ENCODE measurements at regions not wholly inside any gene's neighbourhood (a gene's known extent, or its start where the extent isn't known, plus 50 kb on each side); places are given as distances from the start of the nearest gene placed in this dataset.
A peak's percentile ranks its signal among the peaks of the same experiment; 100 is the strongest.

DNA sequence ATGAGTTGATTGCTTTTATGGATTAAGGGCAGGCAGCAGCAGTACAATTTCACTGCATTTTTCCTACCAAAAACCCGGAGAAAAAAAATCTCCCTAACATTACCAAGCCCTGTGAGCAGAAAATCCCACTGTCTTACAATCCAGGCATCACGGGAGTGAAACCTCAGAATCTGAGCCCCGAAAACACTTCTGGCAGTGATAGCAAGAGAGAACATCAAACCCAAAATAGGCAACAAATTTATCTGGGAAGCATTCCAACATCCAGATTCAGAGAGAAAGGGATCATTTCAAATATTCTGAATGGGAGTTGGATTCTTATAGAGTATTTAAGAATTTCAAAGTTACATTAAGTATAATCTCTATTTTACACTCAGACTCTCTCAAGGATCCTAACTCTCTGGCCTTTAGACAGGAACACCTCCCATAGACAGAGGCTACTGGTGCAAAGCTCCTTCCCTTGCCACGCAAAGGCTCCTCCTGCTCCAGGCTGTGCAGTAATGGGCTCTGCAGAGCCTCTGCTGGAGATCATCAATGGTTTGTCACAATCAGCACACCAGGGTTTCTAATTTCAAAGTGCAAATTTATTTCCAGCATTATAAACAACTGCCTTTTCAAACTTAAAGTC is 256.9 kb downstream of the PARM1 start (continued):
- TF ChIP-seq ZNF496 (CRISPR knock-in tag; IDR thresholded peaks at IDR 0.05; ENCODE audit: insufficient replicate concordance): no peak
- no peak for TF ChIP-seq ATF7 (IDR thresholded peaks at IDR 0.05)
- TF ChIP-seq ATF7 (CRISPR knock-in tag; IDR thresholded peaks at IDR 0.05): no peak
- no peak for TF ChIP-seq JUN (CRISPR knock-in tag; IDR thresholded peaks at IDR 0.05)
- TF ChIP-seq HOXA9 (CRISPR knock-in tag; IDR thresholded peaks at IDR 0.05; ENCODE audit: borderline replicate concordance): no peak
- TF ChIP-seq ZNF724P (CRISPR knock-in tag; IDR thresholded peaks at IDR 0.05; ENCODE audit: borderline replicate concordance): no peak

GRCh38 chr4:75180790-75181776 is 248.2 kb downstream of the PARM1 start:
- Histone ChIP-seq H3K4me1 (ENCODE audit: insufficient read depth, low read length) (no peaks in the 10 kb centered on the region; the same call in 1 of the 2 replicates), H3K4me2 (ENCODE audit: low read depth, low read length) (peak overlapping the region; percentile 72), H3K27ac (ENCODE audit: extremely low read length, insufficient read depth, low read length) (no peak overlapping the region), H3K4me3 (replicated peaks in 1 of 3; ENCODE audit: insufficient read depth in 1 of 3, low read depth in 2 of 3, low read length in 3 of 3) (peak overlapping the region; percentile 41 to 54 (median 48)), H3K36me3 (replicated peaks in 1 of 2; ENCODE audit: control insufficient read depth in 1 of 2, insufficient read depth in 2 of 2, low read length in 2 of 2) (no peaks in the 10 kb centered on the region), H2AFZ (ENCODE audit: low read length) (peak overlapping the region; percentile 86), H3K9me3 (ENCODE audit: low read length) (no peaks in the 10 kb centered on the region), H3K27me3 (ENCODE audit: control insufficient read depth in 1 of 2, insufficient read depth in 2 of 2, low read length in 2 of 2) (no peaks in the 10 kb centered on the region; a peak in 1 of 5 replicates), H4K20me1 (ENCODE audit: insufficient read depth, low read length) (no peaks in the 10 kb centered on the region), H3K9ac (ENCODE audit: insufficient read depth, low read depth, low read length) (peak overlapping the region; percentile 41; the same call in 1 of the 2 replicates), H3K79me2 (ENCODE audit: insufficient read depth, low read length) (no peaks in the 10 kb centered on the region)
- ChIA-PET CTCF (ENCODE audit: low intra/inter-chr PET ratio, low total read pairs) (no interaction called here), POLR2A (no interaction called here)
- no peak for TF ChIP-seq ZNF510 (CRISPR knock-in tag; IDR thresholded peaks at IDR 0.05; ENCODE audit: low read depth)
- no peak for TF ChIP-seq KMT2A (CRISPR knock-in tag; IDR thresholded peaks at IDR 0.05)
- no peak for TF ChIP-seq ZMYM2 (CRISPR knock-in tag; IDR thresholded peaks at IDR 0.05)
- TF ChIP-seq YY1 (IDR thresholded peaks at IDR 0.05; ENCODE audit: insufficient read depth, insufficient replicate concordance, low read depth, low read length): peak; percentile 22
- TF ChIP-seq, protein P1, sequence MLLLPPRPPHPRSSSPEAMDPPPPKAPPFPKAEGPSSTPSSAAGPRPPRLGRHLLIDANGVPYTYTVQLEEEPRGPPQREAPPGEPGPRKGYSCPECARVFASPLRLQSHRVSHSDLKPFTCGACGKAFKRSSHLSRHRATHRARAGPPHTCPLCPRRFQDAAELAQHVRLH (CRISPR knock-in tag; IDR thresholded peaks at IDR 0.05; ENCODE audit: borderline replicate concordance, low read depth): no peak
- TF ChIP-seq MED13 (CRISPR knock-in tag; IDR thresholded peaks at IDR 0.05): no peak
- no peak for TF ChIP-seq POGK (CRISPR knock-in tag; conservative IDR thresholded peaks at IDR 0.05)
- TF ChIP-seq MIER2 (CRISPR knock-in tag; IDR thresholded peaks at IDR 0.05): no peak
- TF ChIP-seq KDM1A (CRISPR knock-in tag; IDR thresholded peaks at IDR 0.05): no peak
- no peak for TF ChIP-seq ZNF839 (CRISPR knock-in tag; IDR thresholded peaks at IDR 0.05; ENCODE audit: borderline replicate concordance)
- TF ChIP-seq ZNF550 (CRISPR knock-in tag; IDR thresholded peaks at IDR 0.05; ENCODE audit: borderline replicate concordance): no peak
- no peak for TF ChIP-seq HMG20A (CRISPR knock-in tag; IDR thresholded peaks at IDR 0.05; ENCODE audit: borderline replicate concordance)
- TF ChIP-seq ZFY (CRISPR knock-in tag; IDR thresholded peaks at IDR 0.05): peak; percentile 51
- no peak for TF ChIP-seq MTA1 (CRISPR knock-in tag; IDR thresholded peaks at IDR 0.05; ENCODE audit: borderline replicate concordance)
- peak; percentile 37; the same call in 1 of the 2 replicates for TF ChIP-seq ZFX (CRISPR knock-in tag; IDR thresholded peaks at IDR 0.05; ENCODE audit: low read depth)
- no peak for TF ChIP-seq POLR2AphosphoS2 (IDR thresholded peaks at IDR 0.05; ENCODE audit: low read depth, low read length)
- FAIRE-seq: no peak
- intact Hi-C loops (cut with micrococcal nuclease; ENCODE audit: unreplicated experiment) (no loop called here), in situ Hi-C loops (cut with HindIII; ENCODE audit: extremely low pct_ligation_motif_present, low pct_unique_long_range_greater_than_20kb) (no loop called here)
- ATAC-seq: peak; percentile 93
- DNase-seq (ENCODE audit: low spot score): no peak
- 11% methylated on average over 7 of the region's 10 CpGs for WGBS (ENCODE audit: low lambda C conversion rate)
- BruUV-seq (replicated peaks): no TSS peak
